Epidermal melanocyte (primary cell): ENCODE measurements at regions not wholly inside any gene's neighbourhood (a gene's known extent, or its start where the extent isn't known, plus 50 kb on each side); places are given as distances from the start of the nearest gene placed in this dataset.
"Not testable (repeated sequence)": the region's sequence is repeated elsewhere in the genome, so short reads cannot be mapped to it uniquely, and the experiment has no call there.

Experiments used
- DNase-seq: peaks from one replicate; pipeline ENCODE4 v3.0.0; 2011; ENCODE audit warnings: low spot score; ENCODE audit not compliant: insufficient read length

- DNase-seq = peak; percentile 35
Measured at GRCh38 chr19:30686826-30687566, 314.8 kb downstream of the ZNF536 start.

GRCh38 chr19:30686176-30686820 is 314.1 kb downstream of the ZNF536 start:
- DNase-seq = no peak

- DNase-seq = no peak
Measured at GRCh38 chr19:30685426-30686000, 313.3 kb downstream of the ZNF536 start.

DNA sequence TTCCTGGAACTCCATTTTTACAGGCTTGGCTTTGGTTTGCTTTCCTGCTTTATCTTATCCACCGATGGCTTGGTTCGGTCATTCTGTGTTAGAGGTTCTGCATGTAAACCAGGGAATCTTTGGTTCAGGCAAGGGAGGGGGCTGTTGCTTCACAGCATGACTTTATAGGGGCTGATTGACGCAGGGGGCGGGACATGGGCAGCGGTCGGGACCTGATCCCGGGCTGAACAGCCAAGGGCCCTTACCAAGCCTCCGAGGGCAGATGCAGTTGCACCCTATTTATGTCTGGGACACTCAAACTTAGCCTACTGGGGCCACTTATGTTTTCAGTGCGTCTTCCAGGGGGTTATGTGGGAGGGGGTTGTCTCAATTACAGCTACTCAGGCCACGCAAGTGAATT is 312.4 kb downstream of the ZNF536 start:
- DNase-seq = no peak

DNA sequence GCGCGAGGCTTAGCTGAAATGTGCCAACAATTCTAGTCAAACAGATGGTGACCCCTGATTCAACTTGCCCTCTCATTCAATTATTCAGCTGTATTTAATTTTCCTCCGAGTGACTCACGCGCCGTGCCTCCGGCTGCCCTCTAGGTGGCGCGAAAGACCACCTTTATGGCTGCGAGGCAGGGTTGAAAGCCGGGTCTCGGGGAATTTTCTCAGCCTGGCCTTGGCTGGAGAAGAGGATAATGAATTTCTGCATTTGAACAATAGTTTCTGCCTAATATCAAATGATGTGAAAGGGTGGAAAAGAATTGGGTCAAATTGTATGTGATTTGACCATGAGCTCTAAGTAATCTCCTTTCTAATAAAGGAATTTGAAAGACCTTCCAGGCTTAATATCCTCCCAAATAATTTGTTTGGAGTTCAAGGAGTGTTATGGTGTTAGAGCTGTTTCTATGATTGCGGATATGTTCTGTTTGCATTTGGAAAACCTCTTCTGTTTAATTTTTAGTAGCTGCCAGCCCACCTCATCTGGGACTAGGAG is 310.9 kb downstream of the ZNF536 start:
- peak; percentile 92 for DNase-seq

GRCh38 chr19:30682146-30682998 is 310.2 kb downstream of the ZNF536 start:
- DNase-seq = no peak

DNA sequence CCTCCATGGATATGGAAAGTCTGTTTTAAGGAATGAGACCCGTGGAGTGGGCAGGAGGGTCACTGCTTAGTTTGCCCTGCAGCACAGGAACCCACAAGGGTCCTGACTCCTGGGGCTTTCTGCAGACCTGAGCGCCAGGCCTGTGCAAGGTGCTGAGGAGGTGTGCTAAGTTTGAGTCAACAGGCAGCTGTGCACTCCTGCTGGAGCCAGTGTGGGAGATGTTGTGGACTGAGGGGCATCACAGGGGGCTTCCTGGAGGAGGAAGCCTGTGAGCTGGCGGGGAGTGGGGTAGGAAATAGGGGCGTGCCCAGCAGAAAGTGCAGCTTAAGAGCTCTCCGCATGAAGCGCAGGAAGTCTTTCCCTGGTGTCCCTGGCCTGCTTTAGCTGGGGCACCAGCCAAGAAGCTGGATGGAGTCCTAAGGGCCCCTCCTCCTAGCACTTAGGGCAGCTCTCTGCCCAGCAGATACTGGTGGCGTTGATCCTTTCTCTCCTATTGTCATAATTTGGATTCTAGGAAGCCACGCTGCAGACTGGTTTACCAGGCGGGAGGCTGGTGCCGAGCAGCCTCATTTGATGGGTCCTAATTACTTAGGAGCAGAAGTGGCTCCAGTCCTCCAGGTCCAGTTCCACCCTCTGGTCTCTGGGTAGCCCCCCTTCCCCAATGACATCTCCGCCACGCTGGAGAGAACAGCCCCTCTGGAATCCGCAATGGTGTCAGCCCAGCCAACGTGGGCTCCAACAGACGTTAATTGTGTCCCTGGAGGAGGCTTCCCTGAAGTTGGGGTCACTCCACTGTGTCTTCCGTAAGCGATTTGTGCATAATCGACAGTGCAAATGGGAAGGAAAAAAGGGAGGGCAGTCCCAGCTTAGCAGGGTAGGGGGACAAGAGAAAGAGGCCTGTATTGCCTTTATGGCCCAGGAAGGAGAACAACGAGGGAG is 309.2 kb downstream of the ZNF536 start:
- no peak for DNase-seq

DNA sequence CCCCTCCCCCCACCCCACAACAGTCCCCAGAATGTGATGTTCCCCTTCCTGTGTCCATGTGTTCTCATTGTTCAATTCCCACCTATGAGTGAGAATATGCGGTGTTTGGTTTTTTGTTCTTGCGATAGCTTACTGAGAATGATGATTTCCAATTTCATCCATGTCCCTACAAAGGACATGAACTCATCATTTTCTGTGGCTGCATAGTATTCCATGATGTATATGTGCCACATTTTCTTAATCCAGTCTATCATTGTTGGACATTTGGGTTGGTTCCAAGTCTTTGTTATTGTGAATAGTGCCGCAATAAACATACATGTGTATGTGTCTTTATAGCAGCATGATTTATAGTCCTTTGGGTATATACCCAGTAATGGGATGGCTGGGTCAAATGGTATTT is 308.2 kb downstream of the ZNF536 start:
- DNase-seq = not testable (repeated sequence)

GRCh38 chr19:30679789-30680188 is 307.6 kb downstream of the ZNF536 start:
- DNase-seq = no peak

- no peak for DNase-seq
Measured at GRCh38 chr19:30679153-30679702, 307.0 kb downstream of the ZNF536 start.

DNA sequence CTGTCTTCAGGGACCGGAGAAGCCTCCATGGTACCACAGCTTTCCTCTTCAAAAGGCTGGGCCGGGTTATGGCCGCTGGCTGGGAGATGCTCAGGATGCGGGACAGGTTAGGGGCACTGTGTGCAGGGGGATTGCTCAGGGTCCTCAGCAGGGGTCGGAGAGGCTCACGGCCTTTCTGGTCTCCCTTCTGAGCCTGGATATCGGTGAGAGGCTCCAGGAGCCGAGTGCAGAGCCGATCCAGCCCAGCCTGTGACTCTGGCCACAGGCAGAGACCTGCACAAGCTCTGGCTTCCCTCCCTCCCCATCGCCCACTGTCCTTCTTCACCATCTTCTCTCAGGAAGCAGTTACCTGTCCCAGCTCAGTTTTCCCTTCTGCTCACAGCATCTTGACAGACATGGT is 306.0 kb downstream of the ZNF536 start:
- DNase-seq = no peak

- no peak for DNase-seq
Measured at GRCh38 chr19:30677702-30678101, 305.5 kb downstream of the ZNF536 start.

- no peak for DNase-seq
Measured at GRCh38 chr19:30676990-30677679, 305.0 kb downstream of the ZNF536 start.

GRCh38 chr19:30675086-30675485 is 302.9 kb downstream of the ZNF536 start:
- no peak for DNase-seq

- no peak for DNase-seq
Measured at GRCh38 chr19:30674656-30675055, 302.5 kb downstream of the ZNF536 start.

- no peak for DNase-seq
Measured at GRCh38 chr19:30673336-30673735, 301.2 kb downstream of the ZNF536 start.

GRCh38 chr19:30672926-30673325 is 300.7 kb downstream of the ZNF536 start:
- DNase-seq = no peak

DNA sequence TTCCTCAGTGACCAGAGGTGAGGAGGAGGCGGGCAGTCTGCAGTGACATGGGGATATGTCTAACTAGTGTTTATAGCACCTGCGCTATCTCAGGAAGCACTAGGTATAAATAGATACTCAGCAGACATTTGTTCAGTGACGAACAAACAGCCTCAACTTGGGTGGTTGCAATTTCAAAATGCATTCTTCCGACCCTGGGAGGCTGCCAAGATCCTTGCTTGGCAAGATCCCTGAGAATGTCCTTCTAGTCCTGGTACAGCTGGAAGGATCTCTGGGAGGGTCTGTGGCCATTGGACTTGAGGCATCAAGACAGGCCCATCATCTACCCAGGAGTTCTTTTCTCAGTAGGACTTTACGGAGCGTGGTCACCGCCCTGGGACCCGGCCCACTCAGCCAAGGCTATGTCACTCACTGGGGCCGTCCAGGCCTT is 299.5 kb downstream of the ZNF536 start:
- no peak for DNase-seq

DNA sequence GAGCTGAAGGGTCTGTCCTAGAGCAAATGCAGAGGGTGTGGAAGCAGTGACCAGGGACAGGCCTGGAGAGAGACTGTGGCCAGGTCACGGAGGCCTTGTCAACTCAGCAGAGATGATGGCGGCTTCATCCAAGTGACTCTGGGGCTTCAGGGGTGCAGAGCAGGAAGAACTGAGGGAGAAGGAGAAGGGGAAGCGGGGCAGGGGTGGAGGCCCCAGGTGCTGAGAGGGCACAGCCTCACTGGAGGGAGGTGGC is 299.1 kb downstream of the ZNF536 start:
- no peak for DNase-seq
